Epithelial cell of esophagus (primary cell): ENCODE measurements at regions not wholly inside any gene's neighbourhood (a gene's known extent, or its start where the extent isn't known, plus 50 kb on each side); places are given as distances from the start of the nearest gene placed in this dataset.

Experiments
- DNase-seq: peaks from one replicate; pipeline ENCODE4 v3.0.0; 2010; ENCODE audit warnings: low read depth
- H3K4me3 ChIP-seq: 2 replicates; pipeline ENCODE4 v1.5.1; 2011; ENCODE audit warnings: mild to moderate bottlenecking, low read length, control low read depth
- TF ChIP-seq, protein P1 (sequence below): IDR thresholded peaks from 2 replicates; pipeline ENCODE4 v1.5.1; 2011; ENCODE audit warnings: low read depth, mild to moderate bottlenecking, low read length, control low read depth, inconsistent platforms; ENCODE audit not compliant: insufficient read depth; ENCODE audit errors: missing control alignments

DNA sequence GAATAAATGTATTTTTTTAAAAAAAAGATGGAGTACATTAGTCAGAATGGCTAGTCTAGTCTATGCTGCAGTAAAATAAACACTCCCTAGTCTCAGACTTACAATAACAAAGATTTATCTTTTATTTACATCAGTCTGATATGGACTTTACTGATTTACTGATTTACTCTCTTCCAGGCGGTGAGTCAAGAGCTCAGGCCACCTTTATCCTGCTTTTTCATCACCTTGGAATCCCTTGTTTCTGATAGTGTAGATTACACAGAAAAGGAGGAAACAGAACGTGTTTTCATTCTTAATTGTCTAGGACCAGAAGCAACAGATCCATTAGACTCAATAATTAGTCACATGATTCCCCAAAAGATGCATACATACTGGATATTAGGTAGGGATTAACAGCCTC lies 290.1 kb upstream of the TRPC7 start:
- TF ChIP-seq, protein P1, sequence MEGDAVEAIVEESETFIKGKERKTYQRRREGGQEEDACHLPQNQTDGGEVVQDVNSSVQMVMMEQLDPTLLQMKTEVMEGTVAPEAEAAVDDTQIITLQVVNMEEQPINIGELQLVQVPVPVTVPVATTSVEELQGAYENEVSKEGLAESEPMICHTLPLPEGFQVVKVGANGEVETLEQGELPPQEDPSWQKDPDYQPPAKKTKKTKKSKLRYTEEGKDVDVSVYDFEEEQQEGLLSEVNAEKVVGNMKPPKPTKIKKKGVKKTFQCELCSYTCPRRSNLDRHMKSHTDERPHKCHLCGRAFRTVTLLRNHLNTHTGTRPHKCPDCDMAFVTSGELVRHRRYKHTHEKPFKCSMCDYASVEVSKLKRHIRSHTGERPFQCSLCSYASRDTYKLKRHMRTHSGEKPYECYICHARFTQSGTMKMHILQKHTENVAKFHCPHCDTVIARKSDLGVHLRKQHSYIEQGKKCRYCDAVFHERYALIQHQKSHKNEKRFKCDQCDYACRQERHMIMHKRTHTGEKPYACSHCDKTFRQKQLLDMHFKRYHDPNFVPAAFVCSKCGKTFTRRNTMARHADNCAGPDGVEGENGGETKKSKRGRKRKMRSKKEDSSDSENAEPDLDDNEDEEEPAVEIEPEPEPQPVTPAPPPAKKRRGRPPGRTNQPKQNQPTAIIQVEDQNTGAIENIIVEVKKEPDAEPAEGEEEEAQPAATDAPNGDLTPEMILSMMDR: no peak
- DNase-seq: peak; percentile 29
- H3K4me3 ChIP-seq: no peak overlapping the region

DNA sequence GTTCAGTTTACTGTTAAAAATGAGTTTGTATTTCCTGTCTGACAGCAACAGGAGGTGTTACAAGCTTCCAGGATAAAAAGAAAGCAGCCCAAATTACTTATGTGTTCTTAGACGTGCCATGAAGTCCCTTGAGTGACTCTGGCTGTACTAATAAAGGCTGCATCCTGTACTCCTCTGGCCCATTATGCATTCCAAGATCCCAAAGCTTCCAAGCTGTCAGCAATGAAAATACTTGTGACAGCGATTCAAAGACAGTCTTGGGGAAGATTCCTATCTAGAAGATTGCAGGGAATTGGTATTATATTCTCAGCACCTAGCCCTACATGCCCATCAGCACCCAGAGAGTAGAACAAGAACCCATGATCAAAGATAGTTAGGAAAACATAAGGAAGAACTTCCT lies 281.6 kb upstream of the TRPC7 start:
- TF ChIP-seq, protein P1: no peak
- no peak for DNase-seq
- H3K4me3 ChIP-seq: no peak overlapping the region

DNA sequence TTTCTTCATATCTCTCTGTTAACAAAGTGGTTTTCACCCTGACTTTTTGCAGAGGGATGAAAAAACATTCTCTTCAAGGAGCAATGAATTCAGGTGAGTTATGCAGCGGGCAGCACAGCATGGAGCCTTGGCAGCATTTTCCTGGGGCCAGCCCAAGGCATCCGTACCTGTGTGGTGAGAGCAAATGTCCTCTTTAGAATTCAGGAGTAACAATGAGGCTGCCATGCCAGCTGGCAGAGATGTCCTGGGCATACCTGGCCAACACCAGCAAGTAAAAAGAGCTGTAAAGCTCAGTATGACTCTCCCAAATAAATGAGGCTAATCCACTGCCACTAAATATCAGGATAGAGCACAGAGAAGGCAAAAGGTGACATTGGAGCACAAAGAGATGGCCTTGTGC lies 277.6 kb upstream of the TRPC7 start:
- no peak overlapping the region for H3K4me3 ChIP-seq
- TF ChIP-seq, protein P1: no peak
- DNase-seq: no peak

DNA sequence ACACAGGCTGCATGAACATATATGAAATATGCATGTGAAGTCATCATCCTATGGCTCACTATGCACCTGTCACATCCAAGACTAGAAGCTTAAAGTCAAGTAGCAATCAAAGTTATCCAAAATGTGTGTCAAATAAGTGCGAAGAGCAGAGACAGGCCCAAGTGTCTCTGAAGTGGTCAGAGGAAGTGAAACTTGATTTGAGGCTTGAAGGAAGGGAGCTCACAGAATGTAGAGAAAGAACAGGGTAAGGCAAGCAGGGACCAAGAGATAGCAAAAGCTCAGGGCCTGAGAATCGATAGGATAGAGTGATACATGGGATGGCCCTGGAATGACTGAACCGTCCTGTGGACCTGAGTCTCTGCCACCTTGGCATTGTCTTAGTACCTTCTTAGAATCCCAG lies 274.3 kb upstream of the TRPC7 start:
- no peak for DNase-seq
- no peak overlapping the region for H3K4me3 ChIP-seq
- TF ChIP-seq, protein P1: no peak

DNA sequence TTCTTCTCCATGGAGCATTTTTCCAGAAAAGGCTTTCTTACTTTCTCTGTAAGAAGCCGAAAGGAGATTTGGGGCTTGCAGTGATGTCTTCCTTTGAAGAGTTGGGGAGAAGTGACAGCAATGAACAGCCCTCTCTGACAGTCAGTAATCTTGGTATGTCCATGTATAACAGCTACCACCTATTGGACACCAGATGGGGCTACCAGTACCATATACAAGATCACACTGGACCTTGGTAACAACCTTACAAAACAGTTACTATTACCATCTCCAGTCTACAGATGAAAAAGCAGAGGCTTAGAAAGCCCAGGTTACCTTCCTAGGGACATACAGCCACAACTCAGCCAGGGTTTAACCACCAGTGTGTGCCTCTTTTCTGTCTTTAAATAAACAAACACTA lies 272.7 kb upstream of the TRPC7 start:
- no peak overlapping the region for H3K4me3 ChIP-seq
- DNase-seq: no peak
- TF ChIP-seq, protein P1: no peak

DNA sequence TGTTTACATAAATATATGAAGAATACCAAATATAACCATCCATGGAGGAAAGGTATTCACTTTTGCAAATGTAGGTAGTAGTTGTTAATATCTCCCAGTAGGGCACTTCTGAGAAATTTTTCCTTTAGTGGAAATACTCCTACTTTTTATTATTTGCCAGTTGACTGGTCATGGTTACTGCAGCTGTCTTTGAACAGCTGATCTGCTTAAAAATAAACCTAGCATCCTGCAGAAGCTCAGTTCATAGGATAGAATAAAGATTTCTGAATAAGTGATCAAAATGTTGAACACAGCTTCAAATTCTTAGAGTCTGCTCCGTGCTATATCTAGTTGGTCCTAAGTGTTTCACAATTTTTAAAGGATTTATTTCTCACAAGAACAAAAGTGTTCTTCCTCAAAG lies 270.7 kb upstream of the TRPC7 start:
- no peak overlapping the region for H3K4me3 ChIP-seq
- TF ChIP-seq, protein P1: no peak
- DNase-seq: no peak

DNA sequence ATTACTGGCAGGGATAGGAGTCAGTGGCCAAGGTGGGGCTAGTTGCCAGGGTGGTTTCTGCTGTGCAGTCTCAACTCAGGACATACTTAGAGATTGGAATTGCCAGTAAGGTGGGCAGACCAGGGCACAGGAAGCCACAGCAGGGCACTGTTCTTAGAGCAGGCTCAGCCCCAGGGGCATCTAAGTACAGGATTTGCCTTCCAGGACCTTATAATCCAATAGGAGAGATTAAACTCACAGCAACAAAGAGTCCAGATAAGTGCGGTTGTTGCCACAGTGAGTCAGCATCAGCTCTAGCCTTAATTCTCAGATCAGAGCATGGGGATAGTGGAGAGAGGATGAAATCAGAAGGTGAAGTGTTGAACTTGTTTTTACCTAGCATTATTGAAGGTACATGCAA lies 265.8 kb upstream of the TRPC7 start:
- DNase-seq: peak; percentile 8
- TF ChIP-seq, protein P1: no peak

More for the DNA sequence above, 265.8 kb upstream of the TRPC7 start:
- no peak overlapping the region for H3K4me3 ChIP-seq
